GM10266 (cell line): ENCODE measurements at regions not wholly inside any gene's neighbourhood (a gene's known extent, or its start where the extent isn't known, plus 50 kb on each side); places are given as distances from the start of the nearest gene placed in this dataset.
A peak's percentile ranks its signal among the peaks of the same experiment; 100 is the strongest.

Source experiments
- DNase-seq: peaks from one replicate; pipeline ENCODE4 v3.0.0; 2012; ENCODE audit errors: extremely low spot score
- CTCF ChIP-seq: IDR thresholded peaks from 2 replicates; pipeline ENCODE4 v1.5.1; 2012; ENCODE audit warnings: mild to moderate bottlenecking, low read depth; ENCODE audit not compliant: control insufficient read depth, insufficient read depth; ENCODE audit errors: missing control alignments

GRCh38 chr10:62726142-62726541 is 78.4 kb upstream of the ADO start:
- DNase-seq: peak; percentile 48
- TF ChIP-seq CTCF: no peak

- TF ChIP-seq CTCF: no peak
Measured at GRCh38 chr10:62726638-62727037, 77.9 kb upstream of the ADO start.

GRCh38 chr10:62727934-62728333 is 76.6 kb upstream of the ADO start:
- no peak for TF ChIP-seq CTCF
- DNase-seq: no peak

More at GRCh38 chr10:62726638-62727037, 77.9 kb upstream of the ADO start:
- no peak for DNase-seq

- no peak for TF ChIP-seq CTCF
- DNase-seq: no peak
Measured at GRCh38 chr10:62728479-62728878, 76.0 kb upstream of the ADO start.

GRCh38 chr10:62732841-62733653 is 71.5 kb upstream of the ADO start:
- peak; percentile 71 for DNase-seq

GRCh38 chr10:62733654-62734293 is 70.7 kb upstream of the ADO start:
- no peak for TF ChIP-seq CTCF
- no peak for DNase-seq

More at GRCh38 chr10:62732841-62733653, 71.5 kb upstream of the ADO start:
- TF ChIP-seq CTCF: no peak

- TF ChIP-seq CTCF: no peak
- DNase-seq: no peak
Measured at GRCh38 chr10:62734781-62735463, 69.6 kb upstream of the ADO start.
